Gastrocnemius medialis (tissue), 4 donors: ENCODE measurements at regions not wholly inside any gene's neighbourhood (a gene's known extent, or its start where the extent isn't known, plus 50 kb on each side); places are given as distances from the start of the nearest gene placed in this dataset.

Experiments used
- ATAC-seq, 2 donors: fragments of 150-250 bp; one replicate each; pipeline ENCODE4 v1.9.1; 2016
- DNase-seq, 2 donors: peaks; one replicate each; pipeline ENCODE4 v3.0.0-alpha.2; 2019
- H3K27ac ChIP-seq, 4 donors: fragments of 200-600 bp; sonication (generic); 1 replicate in 1 of 4; 2 replicates in 3 of 4; pipeline ENCODE4 v1.5.1; 2016 to 2018; ENCODE audit warnings: mild to moderate bottlenecking in 2 of 4, moderate library complexity in 1 of 4
- H3K27me3 ChIP-seq, 3 donors: fragments of 200-600 bp; sonication (generic) in 2 of 3; 1 replicate in 1 of 3; 2 replicates in 2 of 3; pipeline versions ENCODE4 v1.5.1 to v1.6.0; 2016 to 2019; ENCODE audit warnings: mild to moderate bottlenecking in 1 of 3, moderate library complexity in 1 of 3
- H3K36me3 ChIP-seq, 2 donors: fragments of 200-600 bp; sonication (generic) in 1 of 2; one replicate each; pipeline ENCODE4 v1.5.1; 2017 to 2018
- H3K4me1 ChIP-seq, 2 donors: fragments of 200-600 bp; sonication (generic) in 1 of 2; one replicate each; pipeline ENCODE4 v1.5.1; 2016 to 2017; ENCODE audit warnings: mild to moderate bottlenecking in 2 of 2
- H3K4me3 ChIP-seq, 4 donors: fragments of 200-600 bp; sonication (generic) in 3 of 4; 1 replicate in 1 of 4; 2 replicates in 3 of 4; pipeline ENCODE4 v1.5.1; 2016 to 2019; ENCODE audit warnings: mild to moderate bottlenecking in 2 of 4
- H3K9me3 ChIP-seq, 3 donors: fragments of 200-600 bp; sonication (generic) in 2 of 3; 1 replicate in 1 of 3; 2 replicates in 2 of 3; pipeline ENCODE4 v1.5.1; 2016 to 2019
- POLR2A ChIP-seq, 2 donors: fragments of 450-650 bp; IDR thresholded peaks; one replicate each; pipeline ENCODE4 v1.6.1; 2017; ENCODE audit warnings: antibody characterized with exemption in 2 of 2, mild to moderate bottlenecking in 2 of 2, moderate library complexity in 2 of 2
- in situ Hi-C, 4 donors: fragments of 200-750 bp; cut with MboI; loops; one replicate each; pipeline versions ENCODE4 v1.15.0 to v1.8.0; 2017; ENCODE audit warnings: low sequenced_read_pairs in 4 of 4
- intact Hi-C: fragments of 100-400 bp; cut with DNase I; formaldehyde crosslinking; loops from one replicate; pipeline ENCODE4 v1.15.1; 2023; ENCODE audit warnings: low total_unique reads
- TF ChIP-seq, protein P1 (sequence below), 5 experiments: fragments of 450-650 bp in 3 of 5; fragments of 200-600 bp in 2 of 5; sonication (generic) in 2 of 5; IDR thresholded peaks in 4 of 5; conservative IDR thresholded peaks in 1 of 5; 1 replicate in 4 of 5; 2 replicates in 1 of 5; pipeline ENCODE4 v1.5.1; 2016 to 2019; ENCODE audit warnings: antibody characterized with exemption in 5 of 5, mild to moderate bottlenecking in 3 of 5, moderate library complexity in 3 of 5

- ATAC-seq, result no peak
- intact Hi-C loops, result no loop called here
These were observed 101.4 kb upstream of the DLX6 start for GRCh38 chr7:96903906-96904305.

GRCh38 chr7:96910486-96910885, 94.9 kb upstream of the DLX6 start:
- in situ Hi-C loops (no loop called here), intact Hi-C loops (no loop called here)
- Histone ChIP-seq H3K4me3 (no peak overlapping the region), H3K27me3 (no peaks in the 10 kb centered on the region), H3K27ac (no peak overlapping the region), H3K4me1 (no peaks in the 10 kb centered on the region), H3K9me3 (no peaks in the 10 kb centered on the region), H3K36me3 (no peaks in the 10 kb centered on the region)
- no peak for ATAC-seq
- TF ChIP-seq POLR2A (IDR thresholded peaks at IDR 0.05), result no peak
- TF ChIP-seq, protein P1, sequence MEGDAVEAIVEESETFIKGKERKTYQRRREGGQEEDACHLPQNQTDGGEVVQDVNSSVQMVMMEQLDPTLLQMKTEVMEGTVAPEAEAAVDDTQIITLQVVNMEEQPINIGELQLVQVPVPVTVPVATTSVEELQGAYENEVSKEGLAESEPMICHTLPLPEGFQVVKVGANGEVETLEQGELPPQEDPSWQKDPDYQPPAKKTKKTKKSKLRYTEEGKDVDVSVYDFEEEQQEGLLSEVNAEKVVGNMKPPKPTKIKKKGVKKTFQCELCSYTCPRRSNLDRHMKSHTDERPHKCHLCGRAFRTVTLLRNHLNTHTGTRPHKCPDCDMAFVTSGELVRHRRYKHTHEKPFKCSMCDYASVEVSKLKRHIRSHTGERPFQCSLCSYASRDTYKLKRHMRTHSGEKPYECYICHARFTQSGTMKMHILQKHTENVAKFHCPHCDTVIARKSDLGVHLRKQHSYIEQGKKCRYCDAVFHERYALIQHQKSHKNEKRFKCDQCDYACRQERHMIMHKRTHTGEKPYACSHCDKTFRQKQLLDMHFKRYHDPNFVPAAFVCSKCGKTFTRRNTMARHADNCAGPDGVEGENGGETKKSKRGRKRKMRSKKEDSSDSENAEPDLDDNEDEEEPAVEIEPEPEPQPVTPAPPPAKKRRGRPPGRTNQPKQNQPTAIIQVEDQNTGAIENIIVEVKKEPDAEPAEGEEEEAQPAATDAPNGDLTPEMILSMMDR (IDR thresholded peaks at IDR 0.05 in 4 of 5, conservative IDR thresholded peaks at IDR 0.05 in 1 of 5), result no peak
- DNase-seq, result no peak

More at GRCh38 chr7:96903906-96904305, 101.4 kb upstream of the DLX6 start:
- no peaks in the 10 kb centered on the region for H3K27me3 ChIP-seq
- H3K4me1 ChIP-seq, result no peaks in the 10 kb centered on the region
- no peak overlapping the region for H3K4me3 ChIP-seq
- no peak for TF ChIP-seq POLR2A (IDR thresholded peaks at IDR 0.05)
- TF ChIP-seq, protein P1 (IDR thresholded peaks at IDR 0.05 in 4 of 5, conservative IDR thresholded peaks at IDR 0.05 in 1 of 5), result no peak
- H3K36me3 ChIP-seq, result no peaks in the 10 kb centered on the region
- no peak overlapping the region for H3K27ac ChIP-seq
- DNase-seq, result no peak
- in situ Hi-C loops, result no loop called here
- H3K9me3 ChIP-seq, result no peaks in the 10 kb centered on the region

GRCh38 chr7:96915029-96915428, 90.3 kb upstream of the DLX6 start:
- DNase-seq (no peak), ATAC-seq (no peak)
- TF ChIP-seq, protein P1 (IDR thresholded peaks at IDR 0.05 in 4 of 5, conservative IDR thresholded peaks at IDR 0.05 in 1 of 5), result no peak
- no peak for TF ChIP-seq POLR2A (IDR thresholded peaks at IDR 0.05)
- no peaks in the 10 kb centered on the region for H3K36me3 ChIP-seq
- no peaks in the 10 kb centered on the region for H3K27me3 ChIP-seq
- intact Hi-C loops, result no loop called here
- no peak overlapping the region for H3K4me3 ChIP-seq
- no peaks in the 10 kb centered on the region for H3K4me1 ChIP-seq
- in situ Hi-C loops, result no loop called here
- H3K27ac ChIP-seq, result no peak overlapping the region
- no peaks in the 10 kb centered on the region for H3K9me3 ChIP-seq

GRCh38 chr7:96920064-96920463, 85.3 kb upstream of the DLX6 start:
- Histone ChIP-seq H3K4me3 (no peak overlapping the region), H3K27me3 (no peaks in the 10 kb centered on the region), H3K4me1 (no peaks in the 10 kb centered on the region), H3K27ac (no peak overlapping the region), H3K9me3 (no peaks in the 10 kb centered on the region), H3K36me3 (no peaks in the 10 kb centered on the region)
- no peak for ATAC-seq
- no peak for TF ChIP-seq POLR2A (IDR thresholded peaks at IDR 0.05)
- TF ChIP-seq, protein P1 (IDR thresholded peaks at IDR 0.05 in 4 of 5, conservative IDR thresholded peaks at IDR 0.05 in 1 of 5), result no peak
- intact Hi-C loops, result no loop called here
- no peak for DNase-seq
- in situ Hi-C loops, result no loop called here

DNA sequence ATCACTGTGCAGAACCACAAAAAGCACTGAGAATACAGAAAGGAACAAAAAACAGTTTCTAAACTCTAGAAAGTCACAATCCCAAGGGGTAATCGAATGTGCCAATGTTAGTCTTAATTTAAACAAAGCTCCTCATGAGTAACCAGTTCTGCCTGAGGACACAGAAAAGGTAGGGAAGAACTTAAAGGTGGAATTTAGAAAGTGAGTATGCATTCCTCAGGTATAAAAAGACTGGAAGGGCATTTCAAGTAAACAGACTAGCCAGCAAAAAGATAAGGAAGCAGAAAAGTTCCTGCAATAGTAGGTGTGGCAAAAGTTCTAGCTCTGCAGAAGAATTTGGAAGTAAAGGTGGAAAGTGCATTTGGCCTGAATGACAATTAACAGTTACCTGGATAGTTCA, 84.6 kb upstream of the DLX6 start:
- Histone ChIP-seq H3K36me3 (no peaks in the 10 kb centered on the region), H3K27me3 (no peaks in the 10 kb centered on the region), H3K4me3 (no peak overlapping the region), H3K4me1 (no peaks in the 10 kb centered on the region), H3K9me3 (no peaks in the 10 kb centered on the region), H3K27ac (no peak overlapping the region)
- intact Hi-C loops (no loop called here), in situ Hi-C loops (no loop called here)
- ATAC-seq (no peak), DNase-seq (no peak)
- TF ChIP-seq, protein P1 (IDR thresholded peaks at IDR 0.05 in 4 of 5, conservative IDR thresholded peaks at IDR 0.05 in 1 of 5), result no peak
- TF ChIP-seq POLR2A (IDR thresholded peaks at IDR 0.05), result no peak
